CD1c-positive myeloid dendritic cell (primary cell): ENCODE measurements at regions not wholly inside any gene's neighbourhood (a gene's known extent, or its start where the extent isn't known, plus 50 kb on each side); places are given as distances from the start of the nearest gene placed in this dataset.
"Not testable (repeated sequence)": the region's sequence is repeated elsewhere in the genome, so short reads cannot be mapped to it uniquely, and the experiment has no call there.

ENCODE experiments used
- DNase-seq: peaks from one replicate; pipeline ENCODE4 v3.0.0-alpha.2; 2016; ENCODE audit errors: extremely low spot score

DNA sequence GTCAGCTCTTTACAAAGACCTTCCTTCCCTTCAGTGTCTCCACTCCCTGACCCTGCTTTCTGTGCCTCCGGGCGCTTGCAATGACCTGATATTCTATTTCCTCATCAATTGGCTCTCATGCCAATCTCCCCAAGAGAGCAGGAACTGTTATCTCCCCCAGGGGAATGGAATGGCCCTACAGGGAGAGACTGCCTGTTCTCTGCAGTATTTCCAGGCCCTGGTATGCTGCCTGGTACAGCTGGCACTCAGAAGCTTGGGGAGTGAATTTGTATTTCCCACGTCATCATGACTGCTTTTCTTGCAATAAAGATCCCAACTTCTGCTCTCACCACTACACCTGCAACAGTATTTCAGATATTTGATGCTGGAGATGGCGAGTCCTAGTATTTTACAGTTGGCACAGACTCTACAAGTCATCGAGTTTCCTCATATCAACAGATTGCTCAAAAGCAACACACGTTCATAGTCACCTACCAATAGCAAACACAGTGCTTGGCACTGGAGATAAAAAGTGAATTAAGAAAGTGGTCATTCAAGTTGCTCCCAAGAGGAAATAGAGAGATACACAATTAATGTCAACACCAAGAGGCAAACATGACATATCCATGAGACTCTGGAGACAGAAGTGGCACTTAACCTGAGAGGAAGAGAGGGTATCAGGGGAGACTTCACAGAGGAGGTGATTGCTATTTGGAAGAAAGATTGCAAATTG is 90.5 kb upstream of the EGFL6 start:
- no peak for DNase-seq

GRCh38 chrX:13476384-13476783 is 93.0 kb upstream of the EGFL6 start:
- no peak for DNase-seq

GRCh38 chrX:13474164-13474516 is 95.3 kb upstream of the EGFL6 start:
- DNase-seq: no peak

DNA sequence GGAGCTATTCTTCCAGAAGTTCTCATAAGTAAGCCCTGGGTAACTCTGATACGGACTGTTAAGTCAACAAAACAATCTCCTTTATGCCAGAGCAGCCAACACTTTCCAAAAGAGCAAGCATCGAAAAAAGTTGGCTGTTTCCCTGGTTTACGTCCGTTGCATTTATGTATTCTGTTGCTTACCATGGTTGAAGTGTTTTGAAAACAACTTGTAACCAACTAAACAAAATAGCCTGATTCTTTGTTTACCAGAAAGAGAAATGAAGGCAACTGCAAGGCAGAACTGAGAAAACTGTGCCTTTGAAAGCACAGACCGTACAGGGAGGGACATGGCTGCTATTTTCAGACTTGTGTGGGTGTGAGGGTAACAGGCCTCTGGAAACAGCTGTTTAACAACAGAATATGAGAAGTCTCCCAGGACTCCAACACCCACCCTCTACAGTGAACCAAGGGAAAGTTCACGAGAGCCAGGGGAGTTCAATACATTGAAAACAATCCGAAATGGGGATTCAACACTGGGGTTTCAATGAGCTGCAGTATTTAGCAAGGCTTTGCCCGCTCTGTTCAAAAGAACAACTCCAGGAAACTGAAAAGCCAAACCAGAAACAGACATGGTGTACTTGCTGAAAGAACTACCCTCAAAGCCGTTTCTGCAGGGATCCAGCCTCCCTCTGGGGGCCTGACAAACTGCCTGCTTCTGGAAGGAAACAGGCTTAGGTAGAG is 95.8 kb upstream of the EGFL6 start:
- DNase-seq: peak; percentile 62

- no peak for DNase-seq
Measured at GRCh38 chrX:13472975-13473374, 96.4 kb upstream of the EGFL6 start.

GRCh38 chrX:13471269-13471668 is 98.1 kb upstream of the EGFL6 start:
- no peak for DNase-seq

DNA sequence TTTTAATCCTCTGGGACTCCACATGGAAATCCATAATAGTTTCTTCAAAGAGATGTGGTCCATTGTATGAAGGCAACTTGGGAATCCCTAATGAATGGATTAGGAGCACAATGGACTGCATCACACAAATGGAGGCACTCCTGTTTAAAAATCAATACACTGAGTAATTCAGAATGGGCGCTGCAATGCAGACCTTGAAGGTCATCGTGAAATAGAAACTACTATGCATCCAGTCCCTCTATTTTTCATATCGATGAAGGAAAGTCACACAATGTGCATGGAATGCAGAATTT is 98.8 kb upstream of the EGFL6 start:
- DNase-seq: no peak

DNA sequence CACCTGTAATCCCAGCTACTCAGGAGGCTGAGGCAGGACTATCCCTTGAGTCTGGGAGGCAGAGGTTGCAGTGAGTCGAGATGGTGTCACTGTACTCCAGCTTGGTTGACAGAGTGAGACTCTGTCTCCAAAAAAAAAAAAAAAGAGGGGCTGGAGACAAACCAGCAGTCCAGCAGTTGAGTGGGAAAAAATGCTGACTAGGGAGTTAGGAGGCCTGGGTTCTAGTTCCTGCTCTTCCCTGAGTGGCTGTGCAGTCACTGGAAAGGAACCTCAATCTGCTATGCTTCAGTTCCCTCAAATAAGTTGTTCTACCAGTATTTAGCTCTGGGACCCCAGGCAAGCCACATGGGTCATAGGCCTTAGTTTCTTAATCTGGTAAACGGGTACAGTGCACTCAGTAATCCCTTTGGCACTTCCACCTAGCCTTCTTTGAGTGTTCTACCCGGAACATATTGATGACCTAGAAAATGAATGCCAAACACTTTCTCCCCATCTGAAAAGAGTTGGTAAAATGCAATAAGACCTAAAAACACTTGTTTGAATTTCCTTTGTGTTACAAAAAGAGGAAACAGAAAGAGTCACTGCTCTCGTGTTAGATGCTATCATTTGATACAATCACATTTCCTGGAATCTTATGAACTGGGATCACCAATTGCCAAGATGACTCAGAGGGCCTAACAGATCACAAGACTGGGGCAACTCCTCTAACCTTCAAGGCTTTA is 99.3 kb upstream of the EGFL6 start:
- peak; percentile 42 for DNase-seq

- no peak for DNase-seq
Measured at GRCh38 chrX:13468096-13468495, 101.3 kb upstream of the EGFL6 start.

DNA sequence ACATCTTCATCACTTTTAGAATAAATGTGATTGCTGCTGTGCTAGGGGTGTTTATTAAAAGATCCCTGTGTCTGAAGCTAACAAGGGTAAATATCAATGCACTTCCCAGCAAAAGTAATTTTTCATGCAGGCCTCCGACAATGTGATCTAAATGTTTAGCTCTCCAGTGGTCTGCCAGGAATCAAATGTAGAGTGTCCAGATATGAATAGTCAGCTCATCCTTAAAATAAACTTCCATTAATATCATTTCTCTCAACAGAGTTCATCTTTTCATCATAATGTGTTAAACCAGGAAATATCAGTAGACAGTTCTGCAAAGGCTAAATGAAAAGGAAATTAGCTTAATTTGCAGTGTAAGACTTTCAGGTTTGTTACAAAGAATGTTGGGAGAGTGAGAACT is 102.2 kb upstream of the EGFL6 start:
- DNase-seq: no peak

DNA sequence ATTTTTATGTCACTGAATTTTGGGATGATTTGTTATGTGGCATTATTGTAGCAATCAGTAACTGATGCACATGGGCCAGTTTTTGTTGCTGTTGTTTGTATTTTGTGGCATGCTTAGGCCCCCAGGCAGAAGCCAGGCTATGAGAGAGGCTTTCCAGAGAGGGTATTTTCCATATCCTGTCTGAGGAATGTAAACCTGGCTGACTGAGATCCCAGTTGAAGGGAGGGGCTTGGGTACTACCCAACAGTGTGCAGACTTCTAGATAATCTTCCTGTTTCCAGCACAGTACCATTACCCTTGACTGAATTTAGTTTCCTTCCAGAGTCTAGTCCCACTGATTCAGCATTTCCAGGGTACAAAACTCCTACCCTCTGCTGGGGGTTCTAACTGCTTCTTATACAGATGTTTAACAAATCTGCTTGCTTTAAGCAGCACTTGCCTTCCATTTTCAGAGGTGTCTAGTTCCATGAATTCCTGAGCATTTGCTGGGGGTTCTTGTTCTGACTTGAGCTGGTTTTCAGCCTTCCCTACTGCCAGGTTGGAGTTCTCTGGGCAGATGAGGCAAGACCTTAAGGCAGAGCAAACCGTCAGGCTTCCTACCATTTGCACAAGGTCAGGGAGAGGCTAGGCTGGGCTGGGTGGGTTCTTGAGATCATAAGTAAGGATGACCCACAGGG is 104.7 kb upstream of the EGFL6 start:
- DNase-seq: no peak

- no peak for DNase-seq
Measured at GRCh38 chrX:13463608-13464007, 105.8 kb upstream of the EGFL6 start.

- no peak for DNase-seq
Measured at GRCh38 chrX:13452283-13452682, 117.1 kb upstream of the EGFL6 start.

DNA sequence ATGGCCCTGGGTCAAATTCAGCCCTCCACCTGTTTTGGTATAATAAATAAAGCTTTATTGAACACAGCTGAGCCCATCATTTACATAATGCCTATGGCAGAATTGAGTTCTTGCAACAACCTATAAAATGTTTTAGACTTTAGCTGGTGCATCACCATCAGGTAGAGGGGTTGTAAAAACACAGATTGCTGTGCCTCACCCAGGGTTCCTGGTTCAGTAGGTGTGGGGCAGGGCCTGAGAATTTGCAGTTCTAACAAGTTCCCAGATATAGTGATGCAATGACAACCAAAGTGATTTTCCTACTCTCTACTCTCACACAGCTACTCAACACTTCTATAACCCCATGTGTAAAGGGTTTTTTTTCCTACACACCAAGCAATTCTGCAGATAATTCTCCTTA is 120.0 kb upstream of the EGFL6 start:
- DNase-seq: no peak

- DNase-seq: no peak
Measured at GRCh38 chrX:13448941-13449340, 120.5 kb upstream of the EGFL6 start.

- DNase-seq: not testable (repeated sequence)
Measured at GRCh38 chrX:13441608-13442007, 121.8 kb upstream of the ATXN3L start.

DNA sequence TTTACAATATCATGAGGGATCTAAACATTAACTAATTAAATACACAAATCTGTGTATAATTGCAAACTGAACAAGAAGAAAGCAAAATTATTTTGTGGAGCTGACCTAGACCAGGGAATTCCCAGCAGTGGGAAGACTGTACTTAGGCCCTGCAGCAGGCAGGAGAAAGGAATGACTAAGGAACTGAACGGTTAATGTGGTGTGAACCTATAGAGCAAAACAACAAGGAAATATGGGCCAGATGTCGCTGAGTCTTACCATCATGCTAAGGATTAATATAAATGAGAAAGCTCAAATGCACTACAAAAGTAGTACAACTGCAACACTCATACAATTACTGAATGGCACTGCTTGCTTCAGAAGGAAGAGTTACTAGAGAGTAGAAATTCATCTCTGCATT is 120.3 kb upstream of the ATXN3L start:
- no peak for DNase-seq

GRCh38 chrX:13433298-13433605 is 113.4 kb upstream of the ATXN3L start:
- no peak for DNase-seq

DNA sequence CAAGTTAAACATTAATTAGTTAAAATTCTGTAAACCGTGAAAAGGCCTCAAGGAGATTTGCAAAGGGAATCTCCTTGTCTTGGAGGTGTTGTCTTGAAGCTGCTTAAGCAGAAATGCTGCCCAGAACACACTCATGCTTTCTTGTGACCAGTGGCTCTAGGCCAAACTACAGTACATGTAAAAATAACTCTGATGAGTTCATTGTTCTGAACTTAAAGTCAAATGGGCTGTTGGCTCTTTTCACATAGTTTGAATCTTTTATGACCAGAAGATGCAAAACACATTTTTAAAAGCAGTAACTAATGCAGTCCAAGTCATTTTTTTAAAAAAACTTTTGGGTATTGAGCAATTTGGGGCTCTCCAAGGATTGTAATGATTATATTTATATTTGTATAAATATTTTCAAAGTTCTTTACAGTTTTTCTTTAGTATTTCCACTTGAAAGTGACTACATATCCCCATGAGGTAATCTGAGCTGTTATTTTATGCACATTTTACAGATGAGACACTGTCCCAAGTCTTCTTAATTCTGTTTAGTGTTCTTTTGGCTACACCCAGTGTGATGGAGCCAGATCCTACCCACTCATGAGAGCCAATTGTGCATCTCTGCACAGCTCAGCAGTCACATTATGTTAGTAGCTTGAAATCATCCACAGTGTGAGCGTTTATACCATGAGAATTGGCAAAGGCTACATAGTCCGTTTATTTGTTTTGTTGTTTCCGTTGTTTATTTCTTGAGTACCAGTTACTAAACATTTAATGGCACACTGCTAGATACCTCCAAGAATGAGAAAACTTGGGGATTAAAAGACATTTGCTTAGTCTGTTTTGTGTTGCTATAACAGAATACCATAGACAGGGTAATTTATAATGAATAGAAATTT is 112.8 kb upstream of the ATXN3L start:
- no peak for DNase-seq

DNA sequence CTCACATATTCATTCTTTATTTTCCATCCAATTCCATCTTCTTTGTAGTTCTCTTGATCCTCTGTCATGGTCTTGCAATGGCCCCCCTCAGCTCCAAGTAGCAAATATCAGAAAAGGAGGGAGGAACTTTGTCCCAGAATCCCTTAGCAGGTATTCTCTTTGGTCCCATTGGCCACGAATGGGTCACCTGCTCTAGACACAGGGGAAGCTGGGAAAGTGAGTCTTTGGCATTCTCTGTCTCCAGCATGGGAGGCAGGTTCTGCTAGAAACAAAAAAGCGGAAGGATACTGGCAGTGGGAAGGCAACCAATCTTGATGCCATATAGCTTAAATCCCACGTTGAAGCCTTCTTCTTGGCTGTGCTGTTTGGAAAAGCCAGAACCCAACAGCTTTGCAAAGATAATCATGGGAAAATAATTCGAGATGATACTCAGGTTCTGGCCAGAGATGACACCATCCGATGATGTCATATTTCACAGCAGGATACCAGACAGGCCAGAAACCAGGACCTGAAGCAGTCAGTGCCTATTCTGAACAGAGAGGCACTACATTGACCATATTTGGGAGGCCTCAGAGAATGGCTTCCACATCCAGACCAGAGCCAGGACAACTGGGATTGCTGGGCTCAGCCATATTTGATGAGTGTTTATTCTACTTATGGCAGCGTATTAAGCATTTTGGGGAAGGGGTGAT is 110.4 kb upstream of the ATXN3L start:
- DNase-seq: no peak

- peak; percentile 23 for DNase-seq
Measured at GRCh38 chrX:13428053-13428786, 108.4 kb upstream of the ATXN3L start.
